GM19397 (cell line): ENCODE measurements at regions not wholly inside any gene's neighbourhood (a gene's known extent, or its start where the extent isn't known, plus 50 kb on each side); places are given as distances from the start of the nearest gene placed in this dataset.
"Not testable (repeated sequence)": the region's sequence is repeated elsewhere in the genome, so short reads cannot be mapped to it uniquely, and the experiment has no call there.

Experiments
- ATAC-seq: cut with Tn5 transposase; IDR thresholded peaks from one replicate; pipeline ENCODE4 v1.9.1; 2021; ENCODE audit warnings: mild to moderate bottlenecking, moderate library complexity; ENCODE audit not compliant: unreplicated experiment

- ATAC-seq = no peak
Observed at GRCh38 chr6:120553353-120553752, 780.9 kb downstream of the TBC1D32 start.

- ATAC-seq = no peak
Observed at GRCh38 chr6:120545353-120545752, 788.9 kb downstream of the TBC1D32 start.

GRCh38 chr6:120534954-120535353, 799.3 kb downstream of the TBC1D32 start:
- ATAC-seq = no peak

GRCh38 chr6:120526576-120526975, 807.7 kb downstream of the TBC1D32 start:
- ATAC-seq = no peak

GRCh38 chr6:120514544-120514943, 819.7 kb downstream of the TBC1D32 start:
- no peak for ATAC-seq

GRCh38 chr6:120511712-120512111, 822.6 kb downstream of the TBC1D32 start:
- no peak for ATAC-seq

GRCh38 chr6:120498711-120499110, 835.6 kb downstream of the TBC1D32 start:
- no peak for ATAC-seq

- no peak for ATAC-seq
Observed at GRCh38 chr6:120496661-120497060, 837.6 kb downstream of the TBC1D32 start.

GRCh38 chr6:120493505-120493904, 840.8 kb downstream of the TBC1D32 start:
- no peak for ATAC-seq

- ATAC-seq = no peak
Observed at GRCh38 chr6:120489941-120490340, 844.3 kb downstream of the TBC1D32 start.

GRCh38 chr6:120484146-120484545, 850.1 kb downstream of the TBC1D32 start:
- ATAC-seq = no peak

GRCh38 chr6:120478650-120479049, 855.6 kb downstream of the TBC1D32 start:
- ATAC-seq = no peak

GRCh38 chr6:120473804-120474203, 860.5 kb downstream of the TBC1D32 start:
- ATAC-seq = no peak

GRCh38 chr6:120468486-120468885, 865.8 kb downstream of the TBC1D32 start:
- no peak for ATAC-seq

GRCh38 chr6:120451508-120451907, 882.8 kb downstream of the TBC1D32 start:
- no peak for ATAC-seq

- no peak for ATAC-seq
Observed at GRCh38 chr6:120447605-120448004, 886.7 kb downstream of the TBC1D32 start.

- ATAC-seq = not testable (repeated sequence)
Observed at GRCh38 chr6:120432840-120433239, 901.4 kb downstream of the TBC1D32 start.

- ATAC-seq = no peak
Observed at GRCh38 chr6:120431841-120432240, 902.4 kb downstream of the TBC1D32 start.

GRCh38 chr6:120411394-120411793, 922.9 kb downstream of the TBC1D32 start:
- ATAC-seq = no peak

GRCh38 chr6:120410586-120410985, 923.7 kb downstream of the TBC1D32 start:
- no peak for ATAC-seq

GRCh38 chr6:120407696-120408095, 926.6 kb downstream of the TBC1D32 start:
- no peak for ATAC-seq

GRCh38 chr6:120405947-120406346, 928.3 kb downstream of the TBC1D32 start:
- no peak for ATAC-seq

GRCh38 chr6:120395784-120396183, 938.5 kb downstream of the TBC1D32 start:
- no peak for ATAC-seq

- ATAC-seq = no peak
Observed at GRCh38 chr6:120395330-120395729, 939.0 kb downstream of the TBC1D32 start.
